IgD-negative memory B cell (primary cell): ENCODE measurements at regions not wholly inside any gene's neighbourhood (a gene's known extent, or its start where the extent isn't known, plus 50 kb on each side); places are given as distances from the start of the nearest gene placed in this dataset.

ENCODE experiments used
- H3K27ac Mint-ChIP-seq, 3 donors: one replicate each; pipeline ENCODE4 v1.8.0; 2020 to 2022; ENCODE audit warnings: mild to moderate bottlenecking in 3 of 3, mixed read lengths in 3 of 3, moderate library complexity in 1 of 3
- H3K27me3 Mint-ChIP-seq: one replicate; pipeline ENCODE4 v1.8.0; 2021; ENCODE audit warnings: mixed read lengths
- H3K36me3 Mint-ChIP-seq: one replicate; pipeline ENCODE4 v1.8.0; 2020; ENCODE audit warnings: mild to moderate bottlenecking, mixed read lengths
- H3K4me1 Mint-ChIP-seq, 3 donors: one replicate each; pipeline ENCODE4 v1.8.0; 2020 to 2022; ENCODE audit warnings: mixed read lengths in 3 of 3, mild to moderate bottlenecking in 1 of 3
- H3K4me3 Mint-ChIP-seq, 4 donors: one replicate each; pipeline ENCODE4 v1.8.0; 2020 to 2022; ENCODE audit warnings: mild to moderate bottlenecking in 4 of 4, mixed read lengths in 4 of 4, moderate library complexity in 3 of 4
- H3K9me3 Mint-ChIP-seq, 3 donors: one replicate each; pipeline ENCODE4 v1.8.0; 2020 to 2021; ENCODE audit warnings: mixed read lengths in 3 of 3, mild to moderate bottlenecking in 1 of 3

- Mint-ChIP-seq H3K27ac (no peak overlapping the region), H3K4me1 (peaks cover 0 to 2% (median 2%) of the 10 kb centered on the region in 3 donors), H3K4me3 (peak overlapping the region in 1 of 4 donors; percentile 8), H3K36me3 (no peaks in the 10 kb centered on the region), H3K27me3 (peaks cover 8% of the 10 kb centered on the region), H3K9me3 (no peaks in the 10 kb centered on the region)
Measured at GRCh38 chr1:2927393-2928360, 93.6 kb upstream of the ACTRT2 start.

DNA sequence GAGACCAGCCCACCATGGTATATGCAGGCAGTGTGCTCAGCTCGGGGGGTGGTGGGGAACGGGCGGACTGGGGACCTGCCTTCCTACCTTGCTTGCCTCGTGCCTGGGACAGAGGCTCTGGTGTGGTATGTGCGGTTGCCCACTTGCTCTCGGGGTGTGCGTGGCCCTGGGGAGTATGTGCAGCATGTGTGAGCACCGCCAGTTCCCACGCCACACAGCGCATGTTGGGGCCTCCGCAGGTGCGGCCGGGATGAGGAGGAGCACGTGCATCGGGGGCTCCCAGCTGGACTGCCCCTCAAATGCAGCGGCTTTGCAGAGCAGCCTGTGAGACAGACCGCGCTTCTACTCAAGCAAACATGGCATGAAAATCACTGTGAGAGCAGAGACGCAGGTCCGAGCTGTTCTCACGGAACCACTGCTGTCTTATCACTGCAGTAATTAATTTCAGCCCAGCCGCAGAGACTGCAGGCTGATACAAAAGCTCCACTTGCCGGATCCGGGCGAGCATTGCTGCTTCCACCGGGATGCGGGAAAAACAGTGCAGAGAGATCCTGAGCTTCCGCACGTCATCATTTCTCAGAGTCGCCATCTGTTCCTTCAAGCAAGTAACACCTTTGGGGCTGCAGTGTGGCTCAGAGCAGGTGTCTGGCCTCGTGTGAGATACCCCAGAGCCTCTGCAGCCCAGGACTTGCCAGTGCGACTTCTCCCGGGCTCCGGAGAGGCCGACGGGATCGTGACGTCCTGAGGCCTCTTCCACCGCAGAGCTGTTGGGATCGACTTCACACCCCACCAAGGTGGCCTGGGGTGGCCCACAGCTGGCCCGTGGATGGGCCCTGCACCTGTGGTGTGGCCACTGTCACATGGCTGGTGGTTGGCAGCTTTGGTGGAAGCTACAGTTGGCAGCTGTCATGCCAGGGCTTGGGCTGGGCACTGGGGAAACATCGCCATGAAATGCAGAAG lies 92.6 kb upstream of the ACTRT2 start:
- Mint-ChIP-seq H3K4me3 (no peak overlapping the region), H3K27ac (no peak overlapping the region), H3K9me3 (no peaks in the 10 kb centered on the region), H3K36me3 (no peaks in the 10 kb centered on the region), H3K27me3 (peaks cover 5% of the 10 kb centered on the region), H3K4me1 (peaks cover 0 to 2% (median 2%) of the 10 kb centered on the region in 3 donors)

GRCh38 chr1:2929335-2929734 lies 91.9 kb upstream of the ACTRT2 start:
- H3K36me3 Mint-ChIP-seq, result no peaks in the 10 kb centered on the region
- H3K4me1 Mint-ChIP-seq, result peaks cover 0 to 2% (median 2%) of the 10 kb centered on the region in 3 donors
- H3K9me3 Mint-ChIP-seq, result no peaks in the 10 kb centered on the region
- H3K4me3 Mint-ChIP-seq, result no peak overlapping the region
- H3K27ac Mint-ChIP-seq, result no peak overlapping the region
- peaks cover 5% of the 10 kb centered on the region for H3K27me3 Mint-ChIP-seq

- H3K27me3 Mint-ChIP-seq, result peaks cover 2% of the 10 kb centered on the region
- no peaks in the 10 kb centered on the region for H3K9me3 Mint-ChIP-seq
- no peak overlapping the region for H3K4me3 Mint-ChIP-seq
- peak overlapping the region in 1 of 3 donors; percentile 20 for H3K27ac Mint-ChIP-seq
- no peaks in the 10 kb centered on the region for H3K36me3 Mint-ChIP-seq
- H3K4me1 Mint-ChIP-seq, result peaks cover 0 to 2% (median 2%) of the 10 kb centered on the region in 3 donors
Measured at GRCh38 chr1:2930016-2930815, 91.1 kb upstream of the ACTRT2 start.

DNA sequence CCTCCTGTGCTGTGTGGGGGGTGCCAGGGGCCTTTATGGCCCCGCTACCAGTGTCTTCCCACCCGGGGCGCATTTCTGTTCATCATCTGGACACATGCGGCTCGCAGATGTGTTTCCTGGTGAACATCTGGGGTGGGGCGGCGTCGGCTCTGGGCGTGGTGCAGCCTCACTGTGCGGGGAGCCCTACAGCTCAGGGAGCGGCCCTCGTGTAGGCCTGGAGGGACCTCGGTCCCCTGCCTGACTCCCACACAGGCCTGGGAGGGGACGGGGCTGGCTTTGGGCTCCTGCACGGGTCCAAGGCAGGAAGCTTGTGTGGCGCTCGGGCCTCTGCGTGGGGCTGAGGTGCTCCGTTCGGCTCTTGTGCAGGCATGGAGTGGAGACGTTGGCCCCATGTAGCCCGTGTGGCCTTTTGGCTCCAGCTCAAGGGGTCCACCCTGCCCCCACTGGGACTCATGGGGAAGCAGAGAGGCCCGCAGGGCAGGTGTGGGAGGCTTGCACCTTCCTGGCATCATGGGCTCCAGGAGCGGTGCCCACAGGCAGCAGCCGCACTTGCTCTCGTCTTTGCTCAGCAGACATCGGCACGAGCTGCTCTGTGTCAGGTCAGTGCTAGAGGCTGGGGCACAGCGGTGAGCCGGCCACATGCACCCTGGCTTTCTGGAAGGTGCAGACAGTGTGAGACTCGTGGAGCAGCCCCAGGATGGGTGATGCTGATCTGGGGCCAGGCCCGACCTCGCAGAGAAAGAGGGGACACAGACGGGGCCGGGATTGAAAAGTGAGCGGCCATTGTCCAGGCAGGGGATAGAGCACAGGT lies 90.1 kb upstream of the ACTRT2 start:
- no peaks in the 10 kb centered on the region for H3K36me3 Mint-ChIP-seq
- H3K4me1 Mint-ChIP-seq, result peaks cover 0 to 2% (median 2%) of the 10 kb centered on the region in 3 donors
- H3K4me3 Mint-ChIP-seq, result no peak overlapping the region
- H3K27ac Mint-ChIP-seq, result no peak overlapping the region
- H3K27me3 Mint-ChIP-seq, result peaks cover 2% of the 10 kb centered on the region
- no peaks in the 10 kb centered on the region for H3K9me3 Mint-ChIP-seq

DNA sequence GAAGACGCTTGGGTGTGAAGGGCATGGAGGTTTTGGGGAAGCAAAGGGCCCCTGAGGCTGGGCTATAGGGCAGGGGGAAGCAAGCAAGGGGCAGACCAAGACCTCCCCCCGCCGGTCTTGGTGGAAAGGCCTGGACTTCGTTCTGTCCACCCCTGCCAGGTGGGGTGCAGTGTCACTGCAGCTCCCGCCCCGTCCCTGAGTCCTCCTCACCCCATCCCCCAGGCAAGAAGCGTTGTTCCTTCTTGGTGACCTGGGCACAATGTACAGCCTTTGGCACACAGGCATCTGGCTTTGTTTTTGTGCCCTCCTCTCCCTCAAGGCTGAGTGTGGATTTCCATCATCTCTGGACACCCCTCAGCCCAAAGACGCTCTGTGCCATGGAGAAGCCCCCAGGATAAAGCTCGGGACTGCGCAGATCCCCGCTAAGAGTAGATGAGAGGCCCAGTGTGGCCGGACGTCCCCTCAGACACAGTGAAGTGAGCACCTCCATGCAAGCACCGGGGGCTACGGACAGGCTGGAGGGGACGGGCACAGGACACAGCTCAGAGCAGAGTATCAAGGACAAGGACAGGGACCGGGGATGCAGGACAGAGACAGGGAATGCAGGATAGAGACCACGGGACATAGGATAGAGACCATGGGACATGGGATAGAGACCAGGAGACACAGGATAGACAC lies 89.4 kb upstream of the ACTRT2 start:
- Mint-ChIP-seq H3K9me3 (no peaks in the 10 kb centered on the region), H3K27ac (no peak overlapping the region), H3K4me3 (no peak overlapping the region), H3K36me3 (no peaks in the 10 kb centered on the region), H3K4me1 (peaks cover 0 to 2% (median 2%) of the 10 kb centered on the region in 3 donors), H3K27me3 (peaks cover 2% of the 10 kb centered on the region)

- peaks cover 2% of the 10 kb centered on the region for H3K27me3 Mint-ChIP-seq
- H3K36me3 Mint-ChIP-seq, result no peaks in the 10 kb centered on the region
- peaks cover 0 to 2% (median 0%) of the 10 kb centered on the region in 3 donors for H3K4me1 Mint-ChIP-seq
- H3K4me3 Mint-ChIP-seq, result no peak overlapping the region
- H3K9me3 Mint-ChIP-seq, result no peaks in the 10 kb centered on the region
- H3K27ac Mint-ChIP-seq, result no peak overlapping the region
Measured at GRCh38 chr1:2932671-2933350, 88.5 kb upstream of the ACTRT2 start.

DNA sequence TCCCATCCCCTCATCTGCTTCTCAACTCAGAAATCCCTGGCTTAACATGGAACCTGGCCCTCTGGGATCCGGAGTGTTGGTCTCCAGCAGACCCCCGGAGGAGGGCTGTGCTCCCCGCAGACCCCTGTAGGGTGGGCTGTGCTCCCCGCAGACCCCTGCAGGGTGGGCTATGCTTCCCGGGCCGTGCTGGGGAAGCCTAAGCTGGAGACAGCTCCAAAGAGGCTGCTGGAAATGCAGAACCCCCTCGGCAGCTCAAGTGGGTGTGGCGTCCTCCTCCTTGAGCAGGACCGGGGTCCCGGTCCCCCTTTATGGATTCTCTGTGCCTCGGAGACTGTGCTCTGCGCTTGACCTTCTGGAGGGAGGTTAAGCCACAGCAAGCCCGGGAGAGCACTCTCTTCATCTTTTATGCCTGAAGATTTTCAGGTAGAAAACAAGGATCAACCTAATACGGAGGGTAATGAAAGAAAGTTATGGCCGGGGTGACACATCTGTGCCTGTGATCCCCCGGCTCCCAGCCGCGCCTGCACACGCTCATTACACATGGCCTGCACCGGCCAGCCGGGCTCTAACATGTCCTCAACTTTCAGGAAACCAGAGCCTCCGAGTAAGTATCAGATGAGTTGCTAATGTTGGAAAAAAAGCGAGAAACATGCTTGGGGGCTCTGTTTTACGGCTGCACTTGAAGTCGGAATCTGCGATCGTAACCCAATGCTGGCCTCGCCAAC lies 87.7 kb upstream of the ACTRT2 start:
- Mint-ChIP-seq H3K4me1 (no peaks in the 10 kb centered on the region), H3K27ac (no peak overlapping the region), H3K9me3 (peaks cover 0 to 4% (median 3%) of the 10 kb centered on the region in 3 donors), H3K27me3 (peaks cover 2% of the 10 kb centered on the region), H3K36me3 (no peaks in the 10 kb centered on the region), H3K4me3 (no peak overlapping the region)

- Mint-ChIP-seq H3K4me3 (no peak overlapping the region), H3K9me3 (peaks cover 0 to 4% (median 3%) of the 10 kb centered on the region in 3 donors), H3K27ac (no peak overlapping the region), H3K4me1 (no peaks in the 10 kb centered on the region), H3K27me3 (peaks cover 2% of the 10 kb centered on the region), H3K36me3 (no peaks in the 10 kb centered on the region)
Measured at GRCh38 chr1:2934156-2934540, 87.1 kb upstream of the ACTRT2 start.

GRCh38 chr1:2934642-2935081 lies 86.6 kb upstream of the ACTRT2 start:
- Mint-ChIP-seq H3K4me1 (no peaks in the 10 kb centered on the region), H3K9me3 (peaks cover 0 to 4% (median 3%) of the 10 kb centered on the region in 3 donors), H3K4me3 (no peak overlapping the region), H3K27ac (no peak overlapping the region), H3K36me3 (no peaks in the 10 kb centered on the region), H3K27me3 (peaks cover 2% of the 10 kb centered on the region)

- Mint-ChIP-seq H3K27me3 (peaks cover 2% of the 10 kb centered on the region), H3K9me3 (peaks cover 1 to 4% (median 3%) of the 10 kb centered on the region in 3 donors), H3K36me3 (no peaks in the 10 kb centered on the region), H3K4me3 (no peak overlapping the region), H3K4me1 (no peaks in the 10 kb centered on the region), H3K27ac (no peak overlapping the region)
Measured at GRCh38 chr1:2935184-2935583, 86.1 kb upstream of the ACTRT2 start.

GRCh38 chr1:2935751-2936390 lies 85.4 kb upstream of the ACTRT2 start:
- no peak overlapping the region for H3K4me3 Mint-ChIP-seq
- no peak overlapping the region for H3K27ac Mint-ChIP-seq
- H3K4me1 Mint-ChIP-seq, result no peaks in the 10 kb centered on the region
- H3K36me3 Mint-ChIP-seq, result no peaks in the 10 kb centered on the region
- peaks cover 4% of the 10 kb centered on the region for H3K27me3 Mint-ChIP-seq
- peaks cover 5 to 8% (median 7%) of the 10 kb centered on the region in 3 donors for H3K9me3 Mint-ChIP-seq
